Retinal pigment epithelial cell (primary cell): ENCODE measurements at regions not wholly inside any gene's neighbourhood (a gene's known extent, or its start where the extent isn't known, plus 50 kb on each side); places are given as distances from the start of the nearest gene placed in this dataset.

ENCODE experiments used
- DNase-seq: peaks from one replicate; pipeline ENCODE4 v3.0.0-alpha.2; 2010; ENCODE audit warnings: low read depth
- H3K4me3 ChIP-seq: 2 replicates; pipeline ENCODE4 v1.5.1; 2011; ENCODE audit warnings: mild to moderate bottlenecking, low read length, control low read depth, moderate library complexity
- TF ChIP-seq, protein P1 (sequence below): conservative IDR thresholded peaks from 2 replicates; pipeline ENCODE4 v1.5.1; 2011; ENCODE audit warnings: low read depth, low read length, control low read depth, inconsistent platforms

DNA sequence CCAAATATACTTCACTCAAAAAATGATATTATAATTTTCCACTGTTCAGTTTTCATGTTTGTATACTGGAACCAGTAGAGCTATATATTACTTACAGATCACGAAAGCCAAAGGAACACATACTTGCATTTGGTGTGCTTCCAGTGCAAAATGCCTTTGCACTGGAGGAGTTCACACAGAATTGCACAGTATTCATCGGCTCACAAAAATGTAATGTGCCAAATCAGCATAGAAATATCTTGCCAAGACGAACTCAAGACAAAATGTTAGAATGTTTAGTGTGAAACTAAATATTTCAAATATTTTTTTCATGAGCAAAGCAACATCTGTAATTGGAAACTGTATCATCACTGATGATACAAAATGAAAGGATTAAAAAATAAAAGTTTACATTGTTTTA lies 646.2 kb upstream of the SEMA3D start:
- no peak for DNase-seq
- H3K4me3 ChIP-seq = no peak overlapping the region
- TF ChIP-seq, protein P1, sequence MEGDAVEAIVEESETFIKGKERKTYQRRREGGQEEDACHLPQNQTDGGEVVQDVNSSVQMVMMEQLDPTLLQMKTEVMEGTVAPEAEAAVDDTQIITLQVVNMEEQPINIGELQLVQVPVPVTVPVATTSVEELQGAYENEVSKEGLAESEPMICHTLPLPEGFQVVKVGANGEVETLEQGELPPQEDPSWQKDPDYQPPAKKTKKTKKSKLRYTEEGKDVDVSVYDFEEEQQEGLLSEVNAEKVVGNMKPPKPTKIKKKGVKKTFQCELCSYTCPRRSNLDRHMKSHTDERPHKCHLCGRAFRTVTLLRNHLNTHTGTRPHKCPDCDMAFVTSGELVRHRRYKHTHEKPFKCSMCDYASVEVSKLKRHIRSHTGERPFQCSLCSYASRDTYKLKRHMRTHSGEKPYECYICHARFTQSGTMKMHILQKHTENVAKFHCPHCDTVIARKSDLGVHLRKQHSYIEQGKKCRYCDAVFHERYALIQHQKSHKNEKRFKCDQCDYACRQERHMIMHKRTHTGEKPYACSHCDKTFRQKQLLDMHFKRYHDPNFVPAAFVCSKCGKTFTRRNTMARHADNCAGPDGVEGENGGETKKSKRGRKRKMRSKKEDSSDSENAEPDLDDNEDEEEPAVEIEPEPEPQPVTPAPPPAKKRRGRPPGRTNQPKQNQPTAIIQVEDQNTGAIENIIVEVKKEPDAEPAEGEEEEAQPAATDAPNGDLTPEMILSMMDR = no peak

DNA sequence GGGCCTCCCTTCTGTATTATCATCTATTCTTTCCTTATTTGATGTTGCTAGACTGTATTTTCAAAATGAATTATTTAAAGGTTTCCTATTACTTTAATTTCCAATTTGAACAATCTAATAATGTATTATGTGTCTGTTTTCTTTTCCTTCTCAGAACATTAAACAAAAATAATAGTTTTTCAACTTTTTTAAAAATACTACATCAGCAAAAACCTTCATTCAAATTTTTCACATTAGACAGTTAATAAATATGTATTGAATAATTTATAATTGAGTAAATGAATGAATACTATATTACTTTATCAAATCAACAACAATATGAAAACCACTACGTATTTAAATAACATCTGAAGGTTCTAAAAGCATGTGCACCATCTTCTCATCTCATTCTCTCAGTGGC lies 644.1 kb upstream of the SEMA3D start:
- no peak overlapping the region for H3K4me3 ChIP-seq
- no peak for DNase-seq

DNA sequence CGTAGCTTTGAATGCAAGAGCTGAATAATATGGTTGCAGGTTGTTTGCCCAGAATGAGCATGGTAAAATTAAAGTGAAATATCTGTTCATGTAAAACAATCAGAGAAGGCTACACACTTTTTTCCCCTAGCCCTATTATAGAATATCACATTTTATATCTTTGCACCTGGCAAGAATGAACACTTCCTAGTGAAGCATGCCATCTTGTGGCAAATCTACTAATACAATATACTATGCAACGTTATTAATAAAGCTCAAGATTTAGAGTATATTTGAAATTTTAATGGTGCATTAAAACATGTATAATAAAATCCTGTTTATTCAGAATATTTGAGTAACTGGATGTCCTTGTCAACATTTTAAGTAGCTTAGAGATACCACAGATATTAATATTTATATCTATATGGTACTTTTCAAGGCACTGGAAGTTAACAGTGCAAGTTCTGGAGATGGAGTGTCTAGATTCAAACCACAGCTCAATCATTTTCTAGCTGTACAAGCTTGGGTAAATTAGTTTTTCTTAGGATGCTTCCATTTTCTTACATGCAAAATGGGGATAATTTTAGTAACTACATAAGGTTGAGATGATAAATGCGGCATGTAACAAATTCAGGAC lies 643.1 kb upstream of the SEMA3D start:
- peak; percentile 8 for DNase-seq
- no peak overlapping the region for H3K4me3 ChIP-seq
- TF ChIP-seq, protein P1 = peak; percentile 43

More for the DNA sequence above, 644.1 kb upstream of the SEMA3D start:
- TF ChIP-seq, protein P1 = no peak

- no peak for DNase-seq
- TF ChIP-seq, protein P1 = no peak
- no peak overlapping the region for H3K4me3 ChIP-seq
These were observed 642.3 kb upstream of the SEMA3D start for GRCh38 chr7:85829176-85829575.

DNA sequence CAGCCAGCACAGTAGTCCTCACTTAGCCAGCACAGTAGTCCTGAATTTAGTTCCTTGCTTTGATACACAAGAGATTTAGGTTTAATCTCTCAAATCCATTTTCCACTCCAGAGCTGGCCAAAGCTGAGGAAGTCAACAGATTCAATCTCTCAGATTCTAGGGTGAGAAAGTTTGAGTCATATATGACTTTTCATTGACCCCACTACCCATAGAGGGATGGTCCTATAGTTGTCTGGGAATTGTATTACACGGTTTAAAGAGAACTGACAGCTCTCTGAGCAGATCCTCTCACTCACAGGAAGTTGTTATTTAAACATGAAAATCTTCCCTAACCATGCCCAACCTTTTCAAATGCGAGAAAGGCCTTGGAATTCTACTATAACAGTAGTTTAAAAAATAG lies 641.8 kb upstream of the SEMA3D start:
- TF ChIP-seq, protein P1 = no peak
- no peak overlapping the region for H3K4me3 ChIP-seq
- DNase-seq = no peak

- TF ChIP-seq, protein P1 = no peak
- no peak for DNase-seq
- no peak overlapping the region for H3K4me3 ChIP-seq
These were observed 636.7 kb upstream of the SEMA3D start for GRCh38 chr7:85823396-85824080.

- H3K4me3 ChIP-seq = no peak overlapping the region
- TF ChIP-seq, protein P1 = no peak
- no peak for DNase-seq
These were observed 635.1 kb upstream of the SEMA3D start for GRCh38 chr7:85821926-85822325.
